ENCODE measurements at regions not wholly inside any gene's neighbourhood (a gene's known extent, or its start where the extent isn't known, plus 50 kb on each side); places are given as distances from the start of the nearest gene placed in this dataset.
"Not testable (repeated sequence)": the region's sequence is repeated elsewhere in the genome, so short reads cannot be mapped to it uniquely, and the experiment has no call there.

DNA sequence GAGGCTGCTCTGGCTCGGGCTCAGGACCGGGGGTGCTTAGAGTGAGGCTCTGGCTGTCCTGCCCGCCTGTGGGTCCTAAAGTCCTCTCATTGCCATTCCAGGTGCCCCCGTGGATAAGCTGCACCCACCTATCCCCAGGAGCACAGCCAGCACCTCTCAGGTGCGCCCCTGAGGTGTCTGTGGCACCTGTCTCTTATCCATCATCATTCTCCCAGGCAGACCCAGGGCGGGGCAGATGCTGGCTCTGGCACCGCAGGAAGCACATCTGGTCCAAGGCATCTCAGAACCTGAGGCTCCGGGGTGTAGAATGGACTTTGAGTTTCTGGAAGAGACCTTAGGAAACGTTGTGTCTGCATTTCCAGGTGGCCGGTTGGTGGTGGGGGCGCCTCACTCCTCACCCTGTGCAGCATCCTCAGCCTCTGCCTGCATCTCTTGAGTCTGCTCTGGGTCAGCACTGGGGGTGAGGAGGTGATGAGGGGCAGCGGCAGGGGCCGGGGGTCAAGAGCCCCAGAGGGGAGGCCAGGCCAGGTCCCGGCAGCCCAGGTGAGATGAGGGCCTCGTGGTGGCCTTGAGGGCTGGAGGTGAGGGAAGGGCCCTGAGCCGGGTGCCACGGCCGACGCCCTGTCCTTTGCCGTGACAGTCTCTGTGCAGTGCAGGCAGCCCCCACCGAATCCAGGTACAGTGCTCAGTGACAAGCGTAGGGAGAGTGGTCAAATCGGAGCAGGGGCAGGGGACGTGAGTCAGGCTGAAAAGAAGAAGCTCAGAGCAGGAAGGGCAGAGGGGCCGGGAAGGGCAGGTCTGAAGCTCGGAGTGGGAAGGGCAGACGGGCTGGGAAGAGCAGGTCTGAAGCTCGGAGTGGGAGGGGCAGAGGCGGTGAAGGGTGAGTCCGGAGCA is 173.5 kb downstream of the NPIPB11 start:
- no peak for FAIRE-seq

- not testable (repeated sequence) for FAIRE-seq
Observed at GRCh38 chr16:29232160-29232705, 174.3 kb downstream of the NPIPB11 start.

DNA sequence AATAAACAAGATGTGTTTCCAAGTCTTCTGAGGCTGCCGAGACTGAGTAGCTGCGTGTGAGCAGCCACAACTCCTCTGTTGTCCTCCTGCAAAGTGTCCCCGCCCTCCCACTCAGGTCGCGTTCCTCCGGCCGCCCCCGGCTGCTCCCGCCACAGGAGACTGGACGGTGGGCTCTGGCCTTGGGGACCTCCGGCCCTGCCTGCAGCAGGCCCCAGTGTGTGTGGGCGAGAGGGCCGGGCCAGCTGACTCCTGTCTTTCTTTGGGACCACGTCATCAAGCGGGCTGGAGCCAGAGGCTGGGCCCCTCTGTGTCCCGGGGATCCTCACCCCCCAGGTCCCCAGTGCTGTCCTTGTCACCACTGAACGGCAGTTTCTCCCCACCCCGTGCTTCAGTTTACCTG is 175.3 kb downstream of the NPIPB11 start:
- FAIRE-seq = no peak

DNA sequence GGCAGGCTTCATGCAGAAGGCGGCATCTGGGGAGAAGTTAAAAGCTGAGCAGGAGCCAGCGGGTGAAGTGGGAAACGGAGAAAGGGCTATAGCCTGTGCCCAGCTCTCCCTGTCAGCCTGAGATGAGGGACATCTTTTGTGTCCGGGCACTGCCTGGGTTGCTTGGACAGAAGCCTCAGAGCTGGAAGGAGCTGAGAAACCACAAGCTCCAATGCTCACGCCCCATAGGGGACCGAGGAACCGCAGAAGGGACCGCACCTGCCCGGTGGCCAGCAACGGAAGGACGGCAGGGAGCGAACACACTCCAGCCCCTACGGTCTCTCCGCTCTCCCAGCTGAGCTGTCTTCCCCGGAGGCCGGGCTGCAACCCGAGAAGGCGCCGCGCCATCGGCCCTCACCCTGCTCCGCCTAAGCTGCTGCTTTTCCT is 175.8 kb downstream of the NPIPB11 start:
- FAIRE-seq = no peak

GRCh38 chr16:29230006-29230668 is 176.4 kb downstream of the NPIPB11 start:
- FAIRE-seq = not testable (repeated sequence)

DNA sequence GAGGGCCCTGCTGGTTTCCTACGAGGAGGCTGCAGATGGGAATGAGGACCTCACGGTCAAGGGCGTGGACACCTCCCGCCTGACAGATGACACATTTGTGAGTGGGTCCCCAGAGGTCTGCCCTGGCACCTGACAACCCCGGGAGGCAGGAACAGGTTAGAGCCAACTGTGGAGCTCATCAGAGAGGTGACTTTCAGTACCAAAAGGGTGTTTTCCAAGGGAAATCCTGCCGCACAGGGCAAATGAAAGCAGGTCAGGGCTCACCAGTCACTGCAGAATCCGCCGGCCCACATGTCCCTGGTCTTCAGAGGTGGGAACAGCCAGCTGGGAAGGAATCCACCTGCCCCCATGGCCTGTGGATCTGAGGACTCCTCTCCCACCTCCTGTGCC is 176.9 kb downstream of the NPIPB11 start:
- not testable (repeated sequence) for FAIRE-seq

- FAIRE-seq = not testable (repeated sequence)
Observed at GRCh38 chr16:29228664-29229611, 177.6 kb downstream of the NPIPB11 start.

DNA sequence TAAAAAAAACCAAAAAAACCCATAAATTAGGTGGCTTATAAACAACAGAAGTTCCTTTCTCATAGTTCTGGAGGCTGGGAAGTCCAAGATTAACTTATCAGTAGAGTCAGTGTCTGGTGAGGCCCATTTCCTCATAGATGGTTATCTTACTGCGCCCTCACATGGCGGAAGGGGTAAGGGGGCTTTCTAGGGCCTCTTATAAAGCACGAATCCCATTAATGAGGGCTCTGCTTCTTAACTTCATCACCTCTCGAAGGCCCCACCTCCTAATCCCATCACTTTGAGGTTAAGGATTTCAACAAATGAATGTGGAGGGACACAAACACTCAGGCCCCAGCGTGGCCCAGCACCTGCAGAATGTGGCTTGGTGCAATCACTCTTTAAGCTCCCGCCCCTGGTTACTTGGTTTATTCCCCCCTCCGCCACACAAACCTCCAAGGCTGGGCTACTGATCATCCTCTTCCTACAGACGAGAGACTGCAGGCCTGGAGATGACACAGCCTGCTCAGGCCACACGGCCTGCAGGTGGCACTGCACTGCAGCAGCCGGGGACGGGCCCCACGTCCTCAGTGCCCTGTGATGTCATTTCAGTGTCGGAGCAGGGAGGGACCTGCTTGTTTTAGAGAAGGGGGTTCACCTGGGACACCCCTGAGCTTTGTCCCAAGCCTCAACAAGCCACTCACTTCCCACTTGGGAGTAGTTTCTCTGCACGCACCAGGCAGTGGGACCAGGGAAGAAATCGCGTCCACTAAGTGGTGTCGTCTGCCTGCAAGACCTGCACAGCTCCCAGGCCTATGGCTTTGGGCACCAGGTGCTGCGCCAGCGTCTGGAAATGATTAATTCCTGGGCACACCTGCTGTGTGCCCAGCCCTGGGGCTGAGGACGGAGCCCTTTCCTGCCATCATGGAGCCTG is 178.5 kb downstream of the NPIPB11 start:
- FAIRE-seq = not testable (repeated sequence)

DNA sequence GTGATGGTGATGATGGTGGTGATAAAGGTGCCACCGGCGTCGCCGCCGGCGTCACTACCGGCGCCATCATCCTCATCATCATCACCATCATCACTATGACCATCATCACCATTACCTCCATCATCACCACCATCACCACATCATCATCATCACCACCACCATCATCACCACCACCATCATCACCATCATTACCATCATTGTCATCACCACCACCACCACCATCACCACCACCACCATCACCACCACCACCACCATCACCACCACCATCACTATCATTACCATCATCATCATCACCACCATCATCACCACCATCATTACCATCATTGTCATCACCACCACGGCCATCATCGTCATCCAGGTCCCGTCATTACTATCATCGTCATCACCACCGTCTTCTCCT is 179.7 kb downstream of the NPIPB11 start:
- FAIRE-seq = no peak

DNA sequence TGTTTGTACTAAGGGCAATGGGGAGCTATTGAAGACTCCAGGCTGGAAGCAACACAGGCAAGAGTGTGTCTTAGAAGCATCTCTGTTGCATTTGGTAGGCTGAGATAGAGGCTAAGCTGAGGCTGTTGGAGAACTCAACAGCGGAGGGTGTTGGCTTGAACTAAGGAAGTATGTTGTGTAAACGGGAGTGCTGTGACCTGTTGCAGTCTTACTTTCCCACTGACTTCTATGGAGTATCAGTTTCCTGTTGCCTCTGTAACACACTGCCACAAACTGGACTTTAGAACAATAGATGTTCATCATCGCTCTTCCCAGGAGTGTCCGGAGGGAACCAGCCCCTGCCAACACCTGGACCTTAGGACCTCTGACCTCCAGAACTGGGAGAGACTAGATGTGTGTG is 181.8 kb downstream of the NPIPB11 start:
- FAIRE-seq = not testable (repeated sequence)

DNA sequence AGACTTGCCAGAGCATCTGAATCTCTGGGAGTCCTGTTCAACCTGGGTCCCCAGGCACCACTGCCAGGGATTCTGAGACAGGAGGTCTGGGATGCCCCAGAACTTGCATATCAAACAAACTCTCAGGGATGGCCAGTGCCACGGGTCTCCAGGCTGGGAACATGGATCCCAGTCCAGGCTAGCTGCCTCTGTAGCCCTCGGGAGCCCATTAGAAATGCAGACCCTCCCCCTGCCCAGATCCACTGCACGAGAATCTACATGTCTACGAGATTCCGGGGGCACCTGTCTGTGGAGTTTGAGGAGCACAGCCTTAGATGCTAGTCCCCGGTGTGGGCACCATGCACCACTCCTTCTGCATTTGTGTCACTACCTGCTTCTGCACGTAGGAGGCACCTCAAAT is 183.9 kb downstream of the NPIPB11 start:
- not testable (repeated sequence) for FAIRE-seq

DNA sequence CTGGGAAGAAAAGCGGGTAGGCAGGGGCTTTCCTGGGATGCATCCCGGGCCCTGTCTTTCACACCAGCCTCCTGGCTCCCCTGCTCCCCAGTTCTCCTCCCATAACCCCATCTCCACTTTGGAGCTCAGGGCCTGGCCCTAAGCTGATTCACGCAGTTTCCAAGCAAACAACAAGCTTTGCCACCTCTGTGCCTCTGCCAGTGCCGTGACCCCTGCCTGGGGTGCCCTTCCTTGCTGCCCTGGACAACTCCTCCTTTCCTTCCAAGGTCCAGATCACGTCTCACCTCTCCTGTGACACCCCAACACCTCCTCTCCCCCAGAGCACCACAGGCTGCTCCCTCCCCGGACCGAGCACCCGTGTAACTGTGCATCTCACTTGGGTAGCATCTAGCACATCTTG is 184.5 kb downstream of the NPIPB11 start:
- not testable (repeated sequence) for FAIRE-seq

GRCh38 chr16:29221281-29221955 is 185.1 kb downstream of the NPIPB11 start:
- FAIRE-seq = not testable (repeated sequence)

DNA sequence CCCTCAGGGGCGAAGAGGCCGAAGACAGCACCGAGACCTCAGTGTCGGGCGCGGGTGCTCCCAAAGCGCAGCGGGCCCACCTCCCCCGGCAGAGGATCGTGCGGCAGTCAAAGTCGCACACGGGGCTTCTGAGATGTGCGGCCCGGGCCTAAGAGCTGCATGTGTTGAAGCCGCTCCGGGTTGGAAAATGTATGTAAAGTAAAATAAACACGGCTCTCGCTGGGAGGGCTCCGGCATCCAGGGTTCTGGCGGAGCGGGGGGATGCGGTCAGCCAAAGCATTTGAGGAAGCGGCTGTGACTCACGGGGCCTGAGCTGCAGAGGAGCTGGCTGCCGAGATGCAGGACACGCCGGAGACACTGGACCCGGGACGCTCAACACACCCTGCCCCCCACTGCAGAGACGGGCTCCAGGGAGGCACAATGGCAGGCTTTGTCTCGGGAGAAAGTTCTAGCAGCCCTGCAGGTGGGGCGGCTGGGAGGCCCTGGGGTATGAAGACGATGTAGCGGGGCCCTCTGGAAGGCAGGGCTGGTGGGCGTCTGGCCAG is 185.8 kb downstream of the NPIPB11 start:
- not testable (repeated sequence) for FAIRE-seq

GRCh38 chr16:29219966-29220646 is 186.4 kb downstream of the NPIPB11 start:
- not testable (repeated sequence) for FAIRE-seq

- FAIRE-seq = not testable (repeated sequence)
Observed at GRCh38 chr16:29219562-29219961, 186.9 kb downstream of the NPIPB11 start.

- not testable (repeated sequence) for FAIRE-seq
Observed at GRCh38 chr16:29218649-29219048, 187.9 kb downstream of the NPIPB11 start.

DNA sequence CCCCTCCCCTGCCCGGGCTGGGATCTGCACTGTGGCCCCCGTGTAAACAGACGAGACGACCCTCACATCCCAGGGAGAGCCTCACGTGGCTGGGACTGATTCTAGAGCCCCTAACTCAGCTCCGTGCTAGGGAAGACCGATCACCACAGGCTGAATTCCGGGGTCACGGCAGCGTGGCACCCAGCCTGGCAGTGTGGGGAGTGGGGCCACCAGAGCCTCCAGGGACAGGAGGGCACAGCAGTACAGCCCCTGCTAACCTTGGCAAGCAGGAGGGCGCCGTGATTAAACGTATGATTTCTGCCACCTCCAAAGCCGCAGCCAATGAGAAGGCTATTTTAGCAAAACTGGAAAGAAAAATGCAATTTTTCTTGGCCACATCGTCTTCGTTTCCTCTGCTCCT is 188.3 kb downstream of the NPIPB11 start:
- FAIRE-seq = not testable (repeated sequence)

DNA sequence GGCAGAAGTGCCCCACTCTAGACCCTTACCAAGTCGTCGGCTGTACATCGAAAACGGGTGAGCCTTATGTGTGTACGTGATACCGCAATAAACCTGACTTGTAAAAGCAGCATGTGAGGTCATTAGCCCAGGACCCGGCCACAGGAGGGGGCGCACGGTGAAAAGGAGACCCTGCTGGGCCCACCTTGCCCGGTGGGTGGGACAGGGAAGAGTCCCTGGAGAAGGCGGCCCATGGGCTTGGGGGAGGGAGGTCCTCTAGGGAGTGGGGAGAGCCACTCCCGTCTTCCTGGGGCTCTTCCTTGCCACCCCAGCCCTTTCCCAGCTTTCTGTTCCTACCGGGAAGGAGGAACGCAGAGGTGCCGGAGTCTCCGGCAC is 188.8 kb downstream of the NPIPB11 start:
- FAIRE-seq = not testable (repeated sequence)
